PC-9 (cell line): ENCODE measurements at regions not wholly inside any gene's neighbourhood (a gene's known extent, or its start where the extent isn't known, plus 50 kb on each side); places are given as distances from the start of the nearest gene placed in this dataset.

Source experiments
- CTCF ChIP-seq: fragments of 200-600 bp; sonication (generic); conservative IDR thresholded peaks from 2 replicates; pipeline ENCODE4 v1.6.1; 2017; ENCODE audit warnings: mixed run types, antibody characterized with exemption, mild to moderate bottlenecking, moderate library complexity
- EZH2 ChIP-seq: fragments of 200-600 bp; sonication (generic); IDR thresholded peaks from 2 replicates; pipeline ENCODE4 v1.8.0; 2017; ENCODE audit warnings: antibody characterized with exemption, low read depth

- no peak for TF ChIP-seq CTCF
- no peak for TF ChIP-seq EZH2
These were observed 115.2 kb downstream of the CD47 start for GRCh38 chr3:107975529-107976201.
